Adrenal gland (tissue), 9 donors: ENCODE measurements at regions not wholly inside any gene's neighbourhood (a gene's known extent, or its start where the extent isn't known, plus 50 kb on each side); places are given as distances from the start of the nearest gene placed in this dataset.

ENCODE experiments used
- DNase-seq, 7 donors: peaks; one replicate each; pipeline ENCODE4 v3.0.0-alpha.2; 2019 to 2020
- H3K27ac ChIP-seq, 5 donors: fragments of 200-600 bp; sonication (generic) in 4 of 5; 1 replicate in 3 of 5; 2 replicates in 2 of 5; pipeline versions ENCODE4 v1.5.1 to v1.8.0; 2016 to 2020; ENCODE audit warnings: mild to moderate bottlenecking in 1 of 5
- H3K27me3 ChIP-seq: fragments of 200-600 bp; 2 replicates; pipeline ENCODE4 v1.8.0; 2021
- H3K36me3 ChIP-seq, 2 donors: fragments of 200-600 bp; replicated peaks in 1 of 2; 1 replicate in 1 of 2; 2 replicates in 1 of 2; pipeline versions ENCODE4 v1.5.1 to v1.8.0; 2018 to 2022
- H3K4me1 ChIP-seq, 2 donors: fragments of 200-600 bp; replicated peaks in 1 of 2; 1 replicate in 1 of 2; 2 replicates in 1 of 2; pipeline versions ENCODE4 v1.5.1 to v1.8.0; 2018 to 2021
- H3K4me3 ChIP-seq, 4 donors: fragments of 200-600 bp; sonication (generic) in 3 of 4; one replicate each; pipeline ENCODE4 v1.5.1; 2016 to 2018
- H3K9me3 ChIP-seq, 3 donors: fragments of 200-600 bp; sonication (generic) in 1 of 3; replicated peaks in 1 of 3; 1 replicate in 2 of 3; 2 replicates in 1 of 3; pipeline versions ENCODE4 v1.5.1 to v1.8.0; 2016 to 2021
- POLR2A ChIP-seq, 2 donors: fragments of 450-650 bp; IDR thresholded peaks; one replicate each; pipeline ENCODE4 v1.6.1; 2017; ENCODE audit warnings: antibody characterized with exemption in 2 of 2, mild to moderate bottlenecking in 2 of 2, moderate library complexity in 1 of 2
- WGBS, 4 donors: extraction: QIAGEN DNeasy Blood & Tissue Kit in 2 of 4; methylation state at CpG; one replicate each; pipeline versions ENCODE4 v1.1.5 to v1.1.7; 2013 to 2017; 5-methylcytosine and 5-hydroxymethylcytosine counted together
- intact Hi-C, 2 donors: fragments of 100-400 bp; cut with DNase I; formaldehyde crosslinking; loops; one replicate each; pipeline versions ENCODE4 v1.14.1 to v1.15.0; 2022 to 2023
- TF ChIP-seq, protein P1 (sequence below), 6 experiments: fragments of 450-650 bp in 4 of 6; fragments of 200-600 bp in 2 of 6; sonication (generic) in 1 of 6; IDR thresholded peaks; 1 replicate in 5 of 6; 2 replicates in 1 of 6; pipeline versions ENCODE4 v1.5.1 to v1.8.0; 2016 to 2021; ENCODE audit warnings: antibody characterized with exemption in 6 of 6, mild to moderate bottlenecking in 2 of 6, moderate library complexity in 1 of 6
- donor health status: healthy with polysubstance abuse.
- donor health status: Bipolar disorder and iron deficiency.
- donor health status: DM: yes; HTN: yes; CAD: no.
- donor health status: DM: no; HTN: no; CAD: no.
- donor health status: DM: no; HTN: no; CAD: no.

DNA sequence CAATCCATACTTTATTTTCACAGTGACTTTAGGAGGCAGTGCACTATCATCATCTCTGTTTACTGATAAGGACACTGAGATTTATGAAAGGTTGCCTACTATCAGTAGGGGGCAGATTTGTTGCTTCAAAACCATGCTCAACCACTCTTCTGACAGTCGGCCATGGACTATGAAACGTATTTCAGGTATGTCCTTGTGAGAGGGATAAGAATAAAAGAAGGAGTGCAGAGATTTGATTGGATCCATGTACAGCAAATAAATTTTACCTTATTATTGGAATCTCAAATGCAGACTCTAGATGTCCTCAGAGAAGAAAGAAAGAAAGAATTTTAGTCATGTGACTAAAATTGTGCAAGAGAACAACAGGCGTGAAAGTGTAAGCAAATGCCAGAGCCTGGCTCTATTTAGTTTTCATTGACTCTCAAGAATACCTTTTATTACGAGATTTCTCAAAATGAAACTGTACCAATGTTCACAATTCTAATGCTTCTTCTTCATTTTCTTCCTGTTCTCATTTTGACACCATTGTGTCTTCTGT lies 296.6 kb upstream of the RASA1 start:
- H3K36me3 ChIP-seq, result no peaks in the 10 kb centered on the region
- intact Hi-C loops, result no loop called here
- TF ChIP-seq, protein P1, sequence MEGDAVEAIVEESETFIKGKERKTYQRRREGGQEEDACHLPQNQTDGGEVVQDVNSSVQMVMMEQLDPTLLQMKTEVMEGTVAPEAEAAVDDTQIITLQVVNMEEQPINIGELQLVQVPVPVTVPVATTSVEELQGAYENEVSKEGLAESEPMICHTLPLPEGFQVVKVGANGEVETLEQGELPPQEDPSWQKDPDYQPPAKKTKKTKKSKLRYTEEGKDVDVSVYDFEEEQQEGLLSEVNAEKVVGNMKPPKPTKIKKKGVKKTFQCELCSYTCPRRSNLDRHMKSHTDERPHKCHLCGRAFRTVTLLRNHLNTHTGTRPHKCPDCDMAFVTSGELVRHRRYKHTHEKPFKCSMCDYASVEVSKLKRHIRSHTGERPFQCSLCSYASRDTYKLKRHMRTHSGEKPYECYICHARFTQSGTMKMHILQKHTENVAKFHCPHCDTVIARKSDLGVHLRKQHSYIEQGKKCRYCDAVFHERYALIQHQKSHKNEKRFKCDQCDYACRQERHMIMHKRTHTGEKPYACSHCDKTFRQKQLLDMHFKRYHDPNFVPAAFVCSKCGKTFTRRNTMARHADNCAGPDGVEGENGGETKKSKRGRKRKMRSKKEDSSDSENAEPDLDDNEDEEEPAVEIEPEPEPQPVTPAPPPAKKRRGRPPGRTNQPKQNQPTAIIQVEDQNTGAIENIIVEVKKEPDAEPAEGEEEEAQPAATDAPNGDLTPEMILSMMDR (IDR thresholded peaks at IDR 0.05), result peak in 4 of 6 experiments; percentile 16 to 39 (median 31)
- no peak for TF ChIP-seq POLR2A (IDR thresholded peaks at IDR 0.05)
- 15 to 29% (median 16%) methylated on average over 4 of the region's 4 CpGs for WGBS, 4 donors
- peak in 1 of 7 donors; percentile 8 for DNase-seq
- H3K4me3 ChIP-seq, result peak overlapping the region in 1 of 4 donors; percentile 30
- peaks cover 0 to 3% of the 10 kb centered on the region in 2 donors for H3K4me1 ChIP-seq
- H3K9me3 ChIP-seq, result no peaks in the 10 kb centered on the region
- no peaks in the 10 kb centered on the region for H3K27me3 ChIP-seq
- no peak overlapping the region for H3K27ac ChIP-seq

DNA sequence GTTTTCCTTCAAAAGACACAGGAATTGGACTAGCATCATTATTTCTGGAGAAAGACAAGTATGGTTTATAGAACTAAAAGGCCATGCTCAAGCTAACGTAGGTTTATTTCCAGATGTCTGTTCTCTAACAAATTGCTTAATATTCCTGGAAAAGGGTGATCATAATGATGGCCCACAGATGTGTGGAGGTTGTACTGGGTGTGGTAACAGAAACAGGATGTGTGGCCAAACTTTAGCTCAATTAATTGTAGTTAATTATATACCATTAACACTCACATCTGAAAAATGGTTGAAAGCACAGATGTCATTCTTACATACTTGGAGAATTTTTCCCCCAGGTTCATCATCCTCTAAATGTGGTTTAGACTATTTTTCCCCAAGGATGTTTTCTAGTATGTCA lies 292.7 kb upstream of the RASA1 start:
- no peak for DNase-seq
- no peaks in the 10 kb centered on the region for H3K4me1 ChIP-seq
- no peaks in the 10 kb centered on the region for H3K27me3 ChIP-seq
- H3K9me3 ChIP-seq, result no peaks in the 10 kb centered on the region
- intact Hi-C loops, result no loop called here
- H3K27ac ChIP-seq, result no peak overlapping the region
- peaks cover 0 to 3% of the 10 kb centered on the region in 2 donors for H3K36me3 ChIP-seq
- WGBS, 4 donors, result 26 to 56% (median 41%) methylated on average over 1 of the region's 1 CpG
- TF ChIP-seq, protein P1 (IDR thresholded peaks at IDR 0.05), result no peak
- no peak for TF ChIP-seq POLR2A (IDR thresholded peaks at IDR 0.05)
- no peak overlapping the region for H3K4me3 ChIP-seq

DNA sequence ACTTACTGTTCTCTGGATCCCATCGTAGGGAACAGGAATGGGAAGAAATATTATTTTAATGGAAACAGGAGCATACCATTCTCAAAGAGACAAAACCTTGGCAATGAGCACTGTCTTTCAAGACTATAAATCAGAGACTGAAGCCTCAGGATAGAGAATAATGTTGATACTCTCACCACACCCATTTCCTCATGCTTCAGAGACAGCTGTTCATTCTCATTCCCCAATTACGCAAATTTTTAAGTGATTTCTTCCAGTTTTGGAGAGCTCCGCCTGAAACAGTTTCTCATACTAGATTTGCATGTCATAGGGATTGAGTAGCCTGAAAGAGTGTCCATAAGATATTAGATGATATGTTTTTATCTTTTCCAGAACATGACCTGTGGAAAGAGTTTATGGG lies 290.5 kb upstream of the RASA1 start:
- H3K36me3 ChIP-seq, result peaks cover 0 to 3% of the 10 kb centered on the region in 2 donors
- H3K4me3 ChIP-seq, result no peak overlapping the region
- TF ChIP-seq POLR2A (IDR thresholded peaks at IDR 0.05), result no peak
- TF ChIP-seq, protein P1 (IDR thresholded peaks at IDR 0.05), result no peak
- no peak overlapping the region for H3K27ac ChIP-seq
- H3K9me3 ChIP-seq, result no peaks in the 10 kb centered on the region
- H3K27me3 ChIP-seq, result no peaks in the 10 kb centered on the region
- DNase-seq, result no peak
- H3K4me1 ChIP-seq, result no peaks in the 10 kb centered on the region
- 58 to 64% (median 62%) methylated on average over 3 of the region's 3 CpGs for WGBS, 4 donors
- intact Hi-C loops, result no loop called here

DNA sequence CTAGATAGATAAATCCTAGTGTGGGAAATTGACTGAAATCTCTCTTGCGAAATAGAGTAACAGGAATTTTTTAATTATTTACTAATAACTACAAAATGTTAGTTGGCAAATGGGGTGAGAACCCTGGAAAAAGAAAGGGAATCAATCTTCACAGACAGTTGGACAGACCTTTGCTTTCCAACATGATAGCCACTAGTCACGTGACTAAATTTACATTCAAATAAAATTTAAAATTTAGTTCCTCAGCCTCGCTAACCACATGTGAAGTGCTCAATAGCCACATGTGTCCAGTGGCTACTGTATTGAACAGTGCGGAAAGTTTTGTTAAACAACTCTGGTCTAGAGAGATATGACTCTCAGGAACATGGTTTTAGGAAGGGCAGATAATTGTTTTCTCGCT lies 289.9 kb upstream of the RASA1 start:
- no peaks in the 10 kb centered on the region for H3K9me3 ChIP-seq
- no peaks in the 10 kb centered on the region for H3K27me3 ChIP-seq
- DNase-seq, result no peak
- H3K27ac ChIP-seq, result no peak overlapping the region
- no peaks in the 10 kb centered on the region for H3K4me1 ChIP-seq
- intact Hi-C loops, result no loop called here
- TF ChIP-seq, protein P1 (IDR thresholded peaks at IDR 0.05), result no peak
- TF ChIP-seq POLR2A (IDR thresholded peaks at IDR 0.05), result no peak
- 68 to 83% (median 82%) methylated on average over 5 of the region's 5 CpGs for WGBS, 4 donors
- no peak overlapping the region for H3K4me3 ChIP-seq
- peaks cover 0 to 3% of the 10 kb centered on the region in 2 donors for H3K36me3 ChIP-seq
